ENCODE measurements at regions not wholly inside any gene's neighbourhood (a gene's known extent, or its start where the extent isn't known, plus 50 kb on each side); places are given as distances from the start of the nearest gene placed in this dataset.

DNA sequence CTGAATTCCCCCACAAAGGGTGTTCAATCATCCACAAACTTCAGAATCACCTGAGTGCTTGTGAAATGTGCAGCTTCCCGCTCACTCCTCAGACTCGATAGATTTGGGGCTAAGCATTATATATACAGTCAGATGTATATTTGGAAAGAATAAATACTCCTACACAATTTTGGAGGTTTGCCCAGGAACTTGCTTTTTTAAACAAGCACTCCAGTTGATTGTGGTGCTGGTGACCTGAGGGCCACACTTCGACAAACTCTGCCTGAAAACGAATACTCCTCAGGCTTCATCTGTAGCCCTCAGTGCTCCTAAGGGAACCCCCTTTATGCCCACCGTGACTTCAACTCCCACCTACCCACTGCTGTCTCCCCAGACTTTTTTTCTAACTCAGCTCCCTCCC lies 211.6 kb downstream of the INHBA start:
- Histone ChIP-seq H3K4me1 (no peaks in the 10 kb centered on the region), H3K4me3 (no peak overlapping the region), H3K9me3 (no peaks in the 10 kb centered on the region), H3K36me3 (no peaks in the 10 kb centered on the region), H3K27me3 (no peaks in the 10 kb centered on the region), H3K27ac (no peak overlapping the region)
- DNase-seq (ENCODE audit: low spot score): no peak
- TF ChIP-seq, protein P1, sequence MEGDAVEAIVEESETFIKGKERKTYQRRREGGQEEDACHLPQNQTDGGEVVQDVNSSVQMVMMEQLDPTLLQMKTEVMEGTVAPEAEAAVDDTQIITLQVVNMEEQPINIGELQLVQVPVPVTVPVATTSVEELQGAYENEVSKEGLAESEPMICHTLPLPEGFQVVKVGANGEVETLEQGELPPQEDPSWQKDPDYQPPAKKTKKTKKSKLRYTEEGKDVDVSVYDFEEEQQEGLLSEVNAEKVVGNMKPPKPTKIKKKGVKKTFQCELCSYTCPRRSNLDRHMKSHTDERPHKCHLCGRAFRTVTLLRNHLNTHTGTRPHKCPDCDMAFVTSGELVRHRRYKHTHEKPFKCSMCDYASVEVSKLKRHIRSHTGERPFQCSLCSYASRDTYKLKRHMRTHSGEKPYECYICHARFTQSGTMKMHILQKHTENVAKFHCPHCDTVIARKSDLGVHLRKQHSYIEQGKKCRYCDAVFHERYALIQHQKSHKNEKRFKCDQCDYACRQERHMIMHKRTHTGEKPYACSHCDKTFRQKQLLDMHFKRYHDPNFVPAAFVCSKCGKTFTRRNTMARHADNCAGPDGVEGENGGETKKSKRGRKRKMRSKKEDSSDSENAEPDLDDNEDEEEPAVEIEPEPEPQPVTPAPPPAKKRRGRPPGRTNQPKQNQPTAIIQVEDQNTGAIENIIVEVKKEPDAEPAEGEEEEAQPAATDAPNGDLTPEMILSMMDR (IDR thresholded peaks at IDR 0.05): no peak

DNA sequence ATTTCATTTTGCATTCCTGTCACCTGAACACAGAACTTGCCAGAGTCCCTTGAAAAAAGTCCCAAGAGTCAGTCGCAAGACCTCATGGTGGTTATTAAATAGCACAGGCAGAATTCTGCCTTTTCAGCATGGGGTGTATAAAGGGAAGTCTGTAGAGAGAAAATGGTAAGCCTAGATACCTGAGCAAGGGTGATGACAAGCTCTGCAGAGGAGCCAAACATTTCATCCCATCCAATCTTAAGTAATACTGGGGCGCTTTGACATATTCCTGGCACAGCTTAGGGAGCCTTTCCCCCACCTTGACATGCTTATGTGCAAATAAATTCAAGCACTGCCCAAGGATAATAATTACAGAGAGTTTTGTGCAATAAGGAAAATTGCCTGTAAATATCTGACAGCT lies 213.0 kb downstream of the INHBA start:
- DNase-seq (ENCODE audit: low spot score): no peak
- Histone ChIP-seq H3K4me1 (no peaks in the 10 kb centered on the region), H3K27ac (no peak overlapping the region), H3K9me3 (no peaks in the 10 kb centered on the region), H3K4me3 (no peak overlapping the region), H3K36me3 (no peaks in the 10 kb centered on the region), H3K27me3 (no peaks in the 10 kb centered on the region)
- TF ChIP-seq, protein P1 (IDR thresholded peaks at IDR 0.05): no peak

DNA sequence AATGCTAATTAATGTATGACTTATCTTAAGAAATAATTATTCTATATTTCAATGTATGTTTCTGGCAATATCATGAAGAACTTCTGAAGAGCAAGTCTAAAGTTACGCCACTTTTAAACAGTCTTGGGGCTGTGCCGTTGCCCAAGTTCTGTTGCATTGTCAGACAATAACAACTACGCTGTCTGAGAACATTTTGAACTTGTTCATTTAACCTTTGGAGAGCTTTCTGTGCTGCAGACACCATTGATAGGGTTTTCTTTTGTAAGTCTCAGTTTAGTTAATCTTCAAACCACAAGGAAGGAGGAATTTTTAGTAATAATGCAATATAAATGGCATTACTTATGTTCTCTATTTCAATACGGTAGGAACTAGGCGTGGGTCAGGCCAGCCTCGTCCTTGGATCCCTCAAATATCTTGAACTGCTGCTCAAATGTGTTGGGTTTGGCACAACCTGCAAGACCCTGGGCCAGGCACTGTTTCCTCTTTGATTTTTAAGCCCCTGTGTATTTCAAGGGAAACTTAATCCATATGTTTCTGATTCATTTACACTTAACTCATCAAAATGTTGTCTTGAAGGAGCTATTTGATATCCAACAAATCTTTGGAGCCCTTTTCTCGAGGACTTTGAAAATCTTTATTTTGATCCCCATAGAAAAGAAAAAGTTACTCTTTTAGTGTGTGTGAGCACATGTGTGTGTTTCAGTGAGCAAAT lies 215.5 kb downstream of the INHBA start:
- Histone ChIP-seq H3K27ac (no peak overlapping the region), H3K36me3 (no peaks in the 10 kb centered on the region), H3K27me3 (no peaks in the 10 kb centered on the region), H3K4me1 (no peaks in the 10 kb centered on the region), H3K9me3 (no peaks in the 10 kb centered on the region), H3K4me3 (no peak overlapping the region)
- no peak for DNase-seq (ENCODE audit: low spot score)
- TF ChIP-seq, protein P1 (IDR thresholded peaks at IDR 0.05): no peak

DNA sequence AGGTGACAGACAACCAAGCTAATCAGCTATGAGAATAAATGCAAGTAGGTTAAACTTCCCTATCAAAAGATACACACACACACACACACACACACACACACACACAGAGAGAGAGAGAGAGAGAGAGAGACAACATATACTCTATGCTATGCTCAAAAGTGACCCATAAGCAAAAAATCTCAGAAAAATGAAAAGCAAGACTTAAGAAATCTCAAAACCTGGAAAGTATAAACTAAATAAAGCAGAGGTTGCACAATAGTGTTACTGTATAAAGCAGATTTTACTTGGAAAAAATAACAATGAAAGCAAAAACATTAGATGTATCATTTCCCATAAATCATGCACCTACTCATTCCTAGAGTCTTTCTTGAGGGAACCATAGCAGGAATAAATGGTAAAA lies 221.5 kb downstream of the INHBA start:
- peaks cover 0 to 4% of the 10 kb centered on the region in 2 donors for H3K4me1 ChIP-seq
- DNase-seq (ENCODE audit: low spot score): no peak
- H3K36me3 ChIP-seq: no peaks in the 10 kb centered on the region
- no peak overlapping the region for H3K27ac ChIP-seq
- H3K9me3 ChIP-seq: peaks cover 0 to 7% of the 10 kb centered on the region in 2 donors
- no peak overlapping the region for H3K4me3 ChIP-seq
- TF ChIP-seq, protein P1 (IDR thresholded peaks at IDR 0.05): no peak
- no peaks in the 10 kb centered on the region for H3K27me3 ChIP-seq

DNA sequence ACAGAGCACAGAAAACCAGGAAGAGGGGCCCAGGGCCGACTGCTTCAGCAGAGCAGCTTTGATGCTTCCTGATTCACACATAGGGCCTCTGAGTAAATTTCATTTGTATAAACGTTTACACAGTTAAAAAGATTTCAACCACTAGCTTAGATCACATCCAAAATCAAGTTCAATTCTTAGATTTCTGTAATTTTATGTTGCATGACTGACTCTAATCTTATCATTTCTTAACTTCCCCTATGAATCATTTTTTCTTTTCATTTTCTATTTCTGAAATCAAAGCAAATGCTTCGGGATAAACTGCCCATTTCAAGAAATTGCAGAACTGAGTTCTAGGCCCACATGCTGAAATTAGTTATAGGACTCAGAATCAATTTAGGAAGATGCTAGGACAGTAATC lies 224.7 kb downstream of the INHBA start:
- Histone ChIP-seq H3K27ac (peak overlapping the region in 1 of 2 donors; percentile 23), H3K9me3 (peaks cover 0 to 7% of the 10 kb centered on the region in 2 donors), H3K4me1 (peaks cover 0 to 4% of the 10 kb centered on the region in 2 donors), H3K27me3 (no peaks in the 10 kb centered on the region), H3K4me3 (no peak overlapping the region), H3K36me3 (no peaks in the 10 kb centered on the region)
- no peak for DNase-seq (ENCODE audit: low spot score)
- TF ChIP-seq, protein P1 (IDR thresholded peaks at IDR 0.05): no peak

DNA sequence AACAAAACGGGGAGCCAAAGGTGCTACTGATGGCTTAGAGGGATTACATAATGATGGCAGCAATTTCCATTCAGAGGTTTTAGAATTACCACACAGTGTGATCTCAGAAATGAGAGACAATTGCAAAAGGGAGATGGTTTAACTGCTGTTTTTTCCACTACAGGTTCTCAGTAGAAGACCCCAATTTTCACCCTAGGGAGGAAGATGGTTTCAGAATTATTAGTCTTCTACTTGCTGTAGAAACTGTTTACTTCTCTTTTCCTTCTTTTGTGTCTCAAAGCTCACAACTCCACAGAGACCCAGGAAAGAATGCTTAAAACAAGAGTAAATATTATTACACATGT lies 226.5 kb downstream of the INHBA start:
- TF ChIP-seq, protein P1 (IDR thresholded peaks at IDR 0.05): no peak
- no peaks in the 10 kb centered on the region for H3K27me3 ChIP-seq
- peaks cover 0 to 4% of the 10 kb centered on the region in 2 donors for H3K4me1 ChIP-seq
- H3K9me3 ChIP-seq: peaks cover 0 to 7% of the 10 kb centered on the region in 2 donors
- no peaks in the 10 kb centered on the region for H3K36me3 ChIP-seq
- DNase-seq (ENCODE audit: low spot score): no peak
- H3K27ac ChIP-seq: no peak overlapping the region
- no peak overlapping the region for H3K4me3 ChIP-seq
